Peyer's patch (tissue), 4 donors: ENCODE measurements at regions not wholly inside any gene's neighbourhood (a gene's known extent, or its start where the extent isn't known, plus 50 kb on each side); places are given as distances from the start of the nearest gene placed in this dataset.

Experiments used
- POLR2A ChIP-seq, 2 donors: fragments of 450-650 bp; IDR thresholded peaks; one replicate each; pipeline ENCODE4 v1.5.1; 2017; ENCODE audit warnings: antibody characterized with exemption in 2 of 2, mild to moderate bottlenecking in 2 of 2, moderate library complexity in 2 of 2
- TF ChIP-seq, protein P1 (sequence below), 6 experiments: fragments of 450-650 bp in 4 of 6; fragments of 200-600 bp in 2 of 6; sonication (generic) in 1 of 6; IDR thresholded peaks; one replicate each; pipeline ENCODE4 v1.5.1; 2017 to 2019; ENCODE audit warnings: antibody characterized with exemption in 6 of 6, mild to moderate bottlenecking in 3 of 6, moderate library complexity in 1 of 6

DNA sequence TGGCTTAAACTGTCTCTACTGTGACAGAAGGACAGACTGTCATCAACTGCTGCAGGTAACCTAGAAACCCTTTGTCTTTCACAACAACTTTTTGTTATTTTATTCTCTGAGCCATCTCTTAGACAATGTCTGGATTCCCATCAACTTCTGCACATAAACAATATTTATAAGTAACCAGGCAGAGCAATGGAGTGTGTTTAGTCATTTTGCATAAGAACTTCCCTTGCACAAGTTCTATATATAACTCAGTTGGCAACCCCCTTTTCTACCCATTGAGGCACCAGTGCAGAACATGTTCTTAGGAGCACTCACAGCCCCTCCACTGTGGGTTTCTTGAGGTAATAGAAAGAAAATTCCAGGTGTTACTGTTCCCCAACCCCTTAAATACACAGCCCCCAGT, 65.0 kb upstream of the IL6 start:
- TF ChIP-seq, protein P1, sequence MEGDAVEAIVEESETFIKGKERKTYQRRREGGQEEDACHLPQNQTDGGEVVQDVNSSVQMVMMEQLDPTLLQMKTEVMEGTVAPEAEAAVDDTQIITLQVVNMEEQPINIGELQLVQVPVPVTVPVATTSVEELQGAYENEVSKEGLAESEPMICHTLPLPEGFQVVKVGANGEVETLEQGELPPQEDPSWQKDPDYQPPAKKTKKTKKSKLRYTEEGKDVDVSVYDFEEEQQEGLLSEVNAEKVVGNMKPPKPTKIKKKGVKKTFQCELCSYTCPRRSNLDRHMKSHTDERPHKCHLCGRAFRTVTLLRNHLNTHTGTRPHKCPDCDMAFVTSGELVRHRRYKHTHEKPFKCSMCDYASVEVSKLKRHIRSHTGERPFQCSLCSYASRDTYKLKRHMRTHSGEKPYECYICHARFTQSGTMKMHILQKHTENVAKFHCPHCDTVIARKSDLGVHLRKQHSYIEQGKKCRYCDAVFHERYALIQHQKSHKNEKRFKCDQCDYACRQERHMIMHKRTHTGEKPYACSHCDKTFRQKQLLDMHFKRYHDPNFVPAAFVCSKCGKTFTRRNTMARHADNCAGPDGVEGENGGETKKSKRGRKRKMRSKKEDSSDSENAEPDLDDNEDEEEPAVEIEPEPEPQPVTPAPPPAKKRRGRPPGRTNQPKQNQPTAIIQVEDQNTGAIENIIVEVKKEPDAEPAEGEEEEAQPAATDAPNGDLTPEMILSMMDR (IDR thresholded peaks at IDR 0.05), result no peak
- no peak for TF ChIP-seq POLR2A (IDR thresholded peaks at IDR 0.05)
